SK-N-SH treated with all-trans-retinoic acid at 6 μM for 48 hours (cell line): ENCODE measurements at regions not wholly inside any gene's neighbourhood (a gene's known extent, or its start where the extent isn't known, plus 50 kb on each side); places are given as distances from the start of the nearest gene placed in this dataset.
A peak's percentile ranks its signal among the peaks of the same experiment; 100 is the strongest.

Experiments
- ATAC-seq: fragments of 200-7000 bp; cut with Tn5 transposase; 3 replicates; pipeline ENCODE4 v1.9.1; 2020; ENCODE audit warnings: mild to moderate bottlenecking, moderate library complexity
- ARNTL ChIP-seq: fragments of 450-650 bp; formaldehyde crosslinking; IDR thresholded peaks from 2 replicates; pipeline ENCODE4 v1.5.0; 2020; ENCODE audit warnings: low read depth, mild to moderate bottlenecking, moderate library complexity, borderline replicate concordance
- BACH2 ChIP-seq: fragments of 250-450 bp; sonication (Bioruptor Pico); IDR thresholded peaks from 2 replicates; pipeline ENCODE4 v1.9.0; 2021; ENCODE audit warnings: mild to moderate bottlenecking, borderline replicate concordance
- CSDC2 ChIP-seq: fragments of 250-450 bp; sonication (Bioruptor Pico); IDR thresholded peaks from 2 replicates; pipeline ENCODE4 v1.5.0; 2020; ENCODE audit warnings: mild to moderate bottlenecking, moderate library complexity
- CSRNP3 ChIP-seq: fragments of 250-450 bp; sonication (Bioruptor Pico); IDR thresholded peaks from 2 replicates; pipeline ENCODE4 v1.5.1; 2021; ENCODE audit warnings: mild to moderate bottlenecking, moderate library complexity
- ESRRG ChIP-seq: fragments of 250-450 bp; sonication (Bioruptor Pico); IDR thresholded peaks from 2 replicates; pipeline ENCODE4 v1.6.1; 2021; ENCODE audit warnings: mild to moderate bottlenecking
- GLIS3 ChIP-seq: fragments of 250-450 bp; sonication (Bioruptor Pico); IDR thresholded peaks from 2 replicates; pipeline ENCODE4 v1.5.0; 2020; ENCODE audit warnings: mild to moderate bottlenecking, moderate library complexity
- ISL1 ChIP-seq: fragments of 250-450 bp; sonication (Bioruptor Pico); IDR thresholded peaks from 2 replicates; pipeline ENCODE4 v2.1.2; 2022; ENCODE audit warnings: mild to moderate bottlenecking, moderate library complexity
- OSR1 ChIP-seq: fragments of 250-450 bp; sonication (Bioruptor Pico); IDR thresholded peaks from 2 replicates; pipeline ENCODE4 v1.8.0; 2022; ENCODE audit warnings: moderate library complexity, mild to moderate bottlenecking, inconsistent platforms
- PATZ1 ChIP-seq: fragments of 250-450 bp; sonication (Bioruptor Pico); IDR thresholded peaks from 2 replicates; pipeline ENCODE4 v1.8.0; 2020; ENCODE audit warnings: mild to moderate bottlenecking, moderate library complexity, borderline replicate concordance
- PPARA ChIP-seq: fragments of 250-450 bp; sonication (Bioruptor Pico); IDR thresholded peaks from 2 replicates; pipeline ENCODE4 v1.5.0; 2020; ENCODE audit warnings: mild to moderate bottlenecking, borderline replicate concordance
- RARB ChIP-seq: fragments of 250-450 bp; sonication (Bioruptor Pico); IDR thresholded peaks from 2 replicates; pipeline ENCODE4 v1.8.0; 2021; ENCODE audit warnings: mild to moderate bottlenecking, moderate library complexity
- TCF4 ChIP-seq: fragments of 250-450 bp; sonication (Bioruptor Pico); IDR thresholded peaks from 2 replicates; pipeline ENCODE4 v1.8.0; 2021; ENCODE audit warnings: mild to moderate bottlenecking, moderate library complexity, borderline replicate concordance
- TOX ChIP-seq: fragments of 250-450 bp; sonication (Bioruptor Pico); IDR thresholded peaks from 2 replicates; pipeline ENCODE4 v1.8.0; 2021; ENCODE audit warnings: mild to moderate bottlenecking, moderate library complexity, borderline replicate concordance
- ZC3H10 ChIP-seq: fragments of 250-450 bp; sonication (Bioruptor Pico); IDR thresholded peaks from 2 replicates; pipeline ENCODE4 v1.5.1; 2021; ENCODE audit warnings: mild to moderate bottlenecking, moderate library complexity
- ZFP3 ChIP-seq: fragments of 250-450 bp; sonication (Bioruptor Pico); IDR thresholded peaks from 2 replicates; pipeline ENCODE4 v1.5.0; 2020; ENCODE audit warnings: mild to moderate bottlenecking, moderate library complexity
- ZFP30 ChIP-seq: fragments of 450-650 bp; formaldehyde crosslinking; IDR thresholded peaks from 2 replicates; pipeline ENCODE4 v1.5.0; 2022; ENCODE audit warnings: mild to moderate bottlenecking, moderate library complexity
- ZNF565 ChIP-seq: fragments of 450-650 bp; formaldehyde crosslinking; conservative IDR thresholded peaks from 2 replicates; pipeline ENCODE4 v1.5.0; 2020; ENCODE audit warnings: low read depth, mild to moderate bottlenecking, moderate library complexity
- ZNF70 ChIP-seq: fragments of 450-650 bp; formaldehyde crosslinking; IDR thresholded peaks from 2 replicates; pipeline ENCODE4 v1.5.0; 2020; ENCODE audit warnings: mild to moderate bottlenecking, moderate library complexity
- ZNF8 ChIP-seq: fragments of 450-650 bp; formaldehyde crosslinking; IDR thresholded peaks from 2 replicates; pipeline ENCODE4 v1.5.0; 2020; ENCODE audit warnings: mild to moderate bottlenecking, moderate library complexity
- TF ChIP-seq, protein P1 (sequence below): fragments of 250-450 bp; sonication (Bioruptor Pico); IDR thresholded peaks from 2 replicates; pipeline ENCODE4 v1.8.0; 2021; ENCODE audit warnings: low read depth, mild to moderate bottlenecking, moderate library complexity, borderline replicate concordance
- TF ChIP-seq, protein P2 (sequence below): fragments of 250-450 bp; sonication (Bioruptor Pico); IDR thresholded peaks from 2 replicates; pipeline ENCODE4 v1.5.1; 2020; ENCODE audit warnings: low read depth, mild to moderate bottlenecking, moderate library complexity

DNA sequence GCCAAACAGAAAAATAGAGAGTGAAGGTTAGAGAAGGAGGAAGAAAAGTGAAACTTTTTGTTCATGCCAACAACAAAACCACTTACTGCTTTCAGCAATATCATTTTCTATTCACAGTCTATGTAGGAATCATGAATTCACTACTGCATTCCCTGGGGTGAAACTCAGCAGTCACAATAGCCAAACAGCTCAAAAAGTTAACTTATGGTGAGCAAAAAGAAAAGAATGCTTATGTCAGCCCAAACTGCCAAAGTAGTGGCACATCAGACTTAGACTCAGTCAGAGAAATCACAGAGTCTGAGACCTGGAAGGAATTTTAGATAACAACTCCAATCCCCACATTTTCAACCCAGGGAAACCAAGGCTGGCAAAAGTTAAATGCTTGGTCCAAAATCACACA, 238.7 kb upstream of the TMCO5A start:
- TF ChIP-seq ZNF8, result no peak
- no peak for TF ChIP-seq BACH2 (CRISPR knock-in tag)
- no peak for TF ChIP-seq PPARA (CRISPR knock-in tag)
- TF ChIP-seq, protein P1, sequence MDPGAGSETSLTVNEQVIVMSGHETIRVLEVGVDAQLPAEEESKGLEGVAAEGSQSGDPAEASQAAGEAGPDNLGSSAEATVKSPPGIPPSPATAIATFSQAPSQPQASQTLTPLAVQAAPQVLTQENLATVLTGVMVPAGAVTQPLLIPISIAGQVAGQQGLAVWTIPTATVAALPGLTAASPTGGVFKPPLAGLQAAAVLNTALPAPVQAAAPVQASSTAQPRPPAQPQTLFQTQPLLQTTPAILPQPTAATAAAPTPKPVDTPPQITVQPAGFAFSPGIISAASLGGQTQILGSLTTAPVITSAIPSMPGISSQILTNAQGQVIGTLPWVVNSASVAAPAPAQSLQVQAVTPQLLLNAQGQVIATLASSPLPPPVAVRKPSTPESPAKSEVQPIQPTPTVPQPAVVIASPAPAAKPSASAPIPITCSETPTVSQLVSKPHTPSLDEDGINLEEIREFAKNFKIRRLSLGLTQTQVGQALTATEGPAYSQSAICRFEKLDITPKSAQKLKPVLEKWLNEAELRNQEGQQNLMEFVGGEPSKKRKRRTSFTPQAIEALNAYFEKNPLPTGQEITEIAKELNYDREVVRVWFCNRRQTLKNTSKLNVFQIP (CRISPR knock-in tag), result no peak
- TF ChIP-seq ZFP3, result no peak
- TF ChIP-seq PATZ1 (CRISPR knock-in tag), result no peak
- TF ChIP-seq ZNF565 (CRISPR knock-in tag), result no peak
- TF ChIP-seq TCF4 (CRISPR knock-in tag), result no peak
- no peak for TF ChIP-seq ZFP30 (CRISPR knock-in tag)
- TF ChIP-seq, all 23 proteins: peak for 0
- peak; percentile 82 for ATAC-seq

GRCh38 chr15:37698679-37699078, 235.8 kb upstream of the TMCO5A start:
- TF ChIP-seq RARB (CRISPR knock-in tag) (no peak), TOX (CRISPR knock-in tag) (no peak), ZNF8 (no peak), ISL1 (CRISPR knock-in tag) (no peak), ZC3H10 (CRISPR knock-in tag) (no peak), CSDC2 (CRISPR knock-in tag) (no peak), GLIS3 (CRISPR knock-in tag) (no peak), OSR1 (CRISPR knock-in tag) (no peak), CSRNP3 (CRISPR knock-in tag) (no peak), BACH2 (CRISPR knock-in tag) (no peak), ARNTL (no peak), PPARA (CRISPR knock-in tag) (no peak), ZNF70 (CRISPR knock-in tag) (no peak), ESRRG (CRISPR knock-in tag) (no peak)
- TF ChIP-seq, protein P2, sequence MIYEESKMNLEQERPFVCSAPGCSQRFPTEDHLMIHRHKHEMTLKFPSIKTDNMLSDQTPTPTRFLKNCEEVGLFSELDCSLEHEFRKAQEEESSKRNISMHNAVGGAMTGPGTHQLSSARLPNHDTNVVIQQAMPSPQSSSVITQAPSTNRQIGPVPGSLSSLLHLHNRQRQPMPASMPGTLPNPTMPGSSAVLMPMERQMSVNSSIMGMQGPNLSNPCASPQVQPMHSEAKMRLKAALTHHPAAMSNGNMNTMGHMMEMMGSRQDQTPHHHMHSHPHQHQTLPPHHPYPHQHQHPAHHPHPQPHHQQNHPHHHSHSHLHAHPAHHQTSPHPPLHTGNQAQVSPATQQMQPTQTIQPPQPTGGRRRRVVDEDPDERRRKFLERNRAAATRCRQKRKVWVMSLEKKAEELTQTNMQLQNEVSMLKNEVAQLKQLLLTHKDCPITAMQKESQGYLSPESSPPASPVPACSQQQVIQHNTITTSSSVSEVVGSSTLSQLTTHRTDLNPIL (CRISPR knock-in tag), result no peak
- no peak for ATAC-seq

DNA sequence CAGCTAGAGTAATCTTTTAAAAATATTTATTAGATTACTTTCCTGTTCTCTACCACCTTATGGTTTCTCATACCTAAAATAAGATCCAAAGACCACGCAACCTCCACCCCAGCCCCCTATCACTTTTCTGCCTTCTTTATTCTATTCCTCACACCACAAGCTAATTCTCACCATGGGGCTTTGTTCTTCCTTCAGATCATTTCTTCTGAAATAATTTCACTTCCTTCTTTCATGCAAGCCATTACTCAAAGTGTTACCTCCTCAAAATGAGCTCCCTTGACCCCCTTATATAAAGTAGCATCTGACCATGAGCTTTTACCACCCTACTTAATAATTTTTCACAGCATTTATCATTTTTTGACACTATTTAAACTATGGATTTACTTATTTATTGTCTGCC, 233.2 kb upstream of the TMCO5A start:
- no peak for ATAC-seq
- TF ChIP-seq PPARA (CRISPR knock-in tag) (no peak), ESRRG (CRISPR knock-in tag) (no peak), TOX (CRISPR knock-in tag) (no peak), ZC3H10 (CRISPR knock-in tag) (no peak), CSRNP3 (CRISPR knock-in tag) (no peak), ARNTL (no peak), OSR1 (CRISPR knock-in tag) (no peak), ZFP30 (CRISPR knock-in tag) (no peak)
- TF ChIP-seq, protein P1 (CRISPR knock-in tag), result no peak
